GM18505 (cell line): ENCODE measurements at regions not wholly inside any gene's neighbourhood (a gene's known extent, or its start where the extent isn't known, plus 50 kb on each side); places are given as distances from the start of the nearest gene placed in this dataset.
"Not testable (repeated sequence)": the region's sequence is repeated elsewhere in the genome, so short reads cannot be mapped to it uniquely, and the experiment has no call there.

ENCODE experiments used
- ATAC-seq: cut with Tn5 transposase; IDR thresholded peaks from one replicate; pipeline ENCODE4 v1.9.1; 2021; ENCODE audit not compliant: unreplicated experiment
- POLR2A ChIP-seq: IDR thresholded peaks from 4 replicates; pipeline ENCODE4 v1.6.1; 2011; ENCODE audit warnings: borderline replicate concordance; ENCODE audit not compliant: insufficient read depth, insufficient read length; ENCODE audit errors: extremely low read depth

DNA sequence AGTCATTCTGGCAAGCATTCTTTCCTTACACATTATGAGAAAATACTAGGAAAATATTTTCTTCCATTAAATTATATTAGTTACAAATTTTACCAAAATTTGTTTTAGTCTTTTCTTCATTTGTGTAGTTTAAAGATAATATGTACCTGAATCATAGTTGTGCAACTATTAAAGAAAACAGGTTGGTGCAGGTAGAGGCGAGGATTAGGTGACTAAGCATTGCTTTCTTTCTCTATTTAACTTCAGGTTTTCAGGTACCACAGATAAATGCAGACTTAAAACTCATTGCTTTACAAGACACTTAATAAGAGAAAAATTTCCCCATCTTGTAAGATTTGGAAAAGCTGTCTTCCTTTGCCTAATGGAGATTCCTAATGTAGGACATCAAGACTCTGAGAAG lies 1175.5 kb upstream of the ADGRB3 start:
- no peak for TF ChIP-seq POLR2A
- ATAC-seq: no peak

DNA sequence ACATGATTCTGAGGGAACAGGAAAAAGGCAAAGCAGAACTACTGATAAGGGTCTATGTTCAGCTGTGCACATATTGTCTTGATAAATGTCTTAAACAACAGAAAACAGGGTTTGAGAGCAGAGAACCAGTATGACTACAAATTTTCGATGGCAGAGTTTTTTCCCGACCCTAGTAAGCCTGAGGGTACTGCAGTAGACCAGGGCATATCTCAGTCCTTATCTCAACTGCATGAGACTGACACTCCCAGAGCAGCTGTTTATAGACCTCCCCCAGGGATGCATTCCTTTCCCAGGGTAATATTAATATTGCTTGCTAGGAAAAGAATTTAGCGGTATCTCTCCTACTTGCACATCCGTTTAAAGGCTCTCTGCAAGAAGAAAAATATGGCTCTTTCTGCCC lies 1176.8 kb upstream of the ADGRB3 start:
- no peak for TF ChIP-seq POLR2A

DNA sequence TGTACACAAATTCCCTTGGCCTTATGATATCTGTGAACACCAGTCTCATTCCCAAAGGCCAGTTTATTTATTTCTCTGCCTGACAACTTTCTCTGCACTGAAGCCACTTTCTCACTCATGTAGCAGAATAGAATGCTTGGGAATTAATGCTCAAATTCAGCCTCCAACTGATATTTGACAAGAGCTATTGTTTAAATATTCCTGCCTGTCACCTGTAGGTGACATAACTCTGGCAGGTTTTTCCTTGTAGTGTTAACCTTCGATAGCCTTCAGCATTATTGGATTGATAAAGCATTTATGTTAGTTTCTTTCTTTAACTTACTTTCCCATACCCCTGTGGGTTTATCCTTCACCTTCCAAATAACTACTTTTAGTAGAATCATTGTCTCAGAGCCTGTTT lies 1183.2 kb upstream of the ADGRB3 start:
- ATAC-seq: no peak
- no peak for TF ChIP-seq POLR2A

More for the DNA sequence above, 1176.8 kb upstream of the ADGRB3 start:
- ATAC-seq: no peak

DNA sequence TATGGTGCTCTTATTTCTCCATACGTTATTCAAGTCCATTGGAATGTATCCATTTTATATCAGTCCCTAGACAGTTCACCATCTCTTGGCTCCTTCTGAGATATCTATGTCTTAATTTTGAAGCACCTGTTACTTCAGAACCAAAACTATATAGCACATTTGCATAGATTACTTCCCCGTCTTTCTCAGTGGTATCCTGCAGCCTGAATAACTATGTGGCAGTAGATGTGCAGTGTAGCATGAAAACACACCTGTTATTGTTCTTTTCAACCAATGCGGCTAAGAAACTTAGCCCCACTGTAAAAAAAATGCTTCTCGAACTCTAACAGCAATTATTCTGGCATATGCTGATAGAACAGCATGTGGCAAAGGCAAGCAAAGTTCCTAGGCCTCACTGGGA lies 1184.4 kb upstream of the ADGRB3 start:
- no peak for ATAC-seq

DNA sequence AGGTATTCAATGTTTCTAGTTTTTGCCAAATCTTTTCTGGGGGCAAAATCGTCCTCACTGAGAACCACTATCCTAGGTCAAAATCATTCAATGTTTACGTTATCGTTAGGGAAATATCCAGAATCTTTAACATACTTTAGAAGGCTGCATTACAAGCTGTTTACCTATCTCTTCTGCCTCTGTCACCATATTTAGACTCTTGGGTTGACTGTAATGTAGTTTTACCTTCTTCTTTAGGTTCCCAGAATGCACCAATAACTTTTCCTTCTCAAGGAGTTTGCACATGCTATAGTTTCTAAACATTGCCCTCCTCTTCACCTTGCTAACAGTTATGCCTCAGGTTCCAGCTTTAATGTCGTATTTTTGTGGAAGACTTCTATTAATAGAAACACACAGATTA lies 1185.5 kb upstream of the ADGRB3 start:
- ATAC-seq: no peak
- TF ChIP-seq POLR2A: no peak

More for the DNA sequence above, 1184.4 kb upstream of the ADGRB3 start:
- TF ChIP-seq POLR2A: no peak

DNA sequence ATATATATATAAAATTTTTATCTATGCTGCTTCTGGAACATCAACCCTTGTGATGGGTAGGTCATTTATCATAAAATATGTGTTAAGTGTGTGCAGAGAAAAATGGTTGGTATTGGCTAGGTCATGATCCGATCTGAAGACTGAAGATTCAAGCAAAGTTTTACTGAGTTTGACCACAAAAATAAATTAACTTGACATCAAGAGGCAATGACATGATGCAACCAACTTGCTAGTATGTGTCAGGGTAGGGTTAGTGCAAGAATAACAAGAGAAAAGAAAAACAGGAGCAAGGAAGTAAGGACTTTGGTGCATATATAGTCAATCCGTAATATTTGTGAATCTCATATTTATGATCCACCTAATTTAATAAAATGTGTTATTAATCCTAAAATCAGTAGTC lies 1202.0 kb upstream of the ADGRB3 start:
- TF ChIP-seq POLR2A: no peak
- no peak for ATAC-seq

DNA sequence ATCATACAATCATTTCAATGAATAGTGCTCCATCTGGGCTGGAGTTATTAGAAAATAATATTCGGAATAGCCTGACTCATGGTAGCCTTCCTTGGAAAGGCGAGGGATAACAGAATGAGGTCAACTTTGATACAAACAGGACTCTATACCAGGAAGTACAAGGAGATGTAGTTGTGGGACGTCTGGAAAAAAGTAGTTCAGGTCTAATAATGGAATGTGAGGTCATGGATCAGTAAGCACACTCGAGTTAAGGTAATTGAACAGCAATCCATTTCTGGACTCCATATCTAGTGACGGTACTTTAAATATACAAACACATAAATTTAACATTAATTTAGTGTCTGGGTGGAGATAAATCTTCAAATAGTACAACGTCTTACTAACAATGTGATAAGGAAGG lies 1204.0 kb upstream of the ADGRB3 start:
- ATAC-seq: no peak

DNA sequence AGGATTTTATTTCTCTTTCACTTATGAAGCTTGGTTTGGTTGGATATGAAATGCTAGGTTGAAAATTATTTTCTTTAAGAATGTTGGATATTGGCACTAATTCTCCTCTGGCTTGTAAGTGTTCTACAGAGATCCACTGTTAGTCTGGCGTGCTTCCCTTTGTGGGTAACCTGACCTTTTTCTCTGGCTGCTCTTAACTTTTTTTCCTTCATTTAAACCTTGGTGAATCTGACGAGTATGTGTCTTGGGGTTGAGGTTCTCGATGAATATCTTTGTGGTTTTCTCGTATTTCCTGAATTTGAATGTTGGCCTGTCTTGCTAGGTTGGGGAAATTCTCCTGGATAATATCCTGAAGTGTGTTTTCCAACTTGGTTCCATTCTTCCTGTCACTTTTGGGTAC lies 1208.4 kb upstream of the ADGRB3 start:
- not testable (repeated sequence) for ATAC-seq

More for the DNA sequence above, 1204.0 kb upstream of the ADGRB3 start:
- no peak for TF ChIP-seq POLR2A

DNA sequence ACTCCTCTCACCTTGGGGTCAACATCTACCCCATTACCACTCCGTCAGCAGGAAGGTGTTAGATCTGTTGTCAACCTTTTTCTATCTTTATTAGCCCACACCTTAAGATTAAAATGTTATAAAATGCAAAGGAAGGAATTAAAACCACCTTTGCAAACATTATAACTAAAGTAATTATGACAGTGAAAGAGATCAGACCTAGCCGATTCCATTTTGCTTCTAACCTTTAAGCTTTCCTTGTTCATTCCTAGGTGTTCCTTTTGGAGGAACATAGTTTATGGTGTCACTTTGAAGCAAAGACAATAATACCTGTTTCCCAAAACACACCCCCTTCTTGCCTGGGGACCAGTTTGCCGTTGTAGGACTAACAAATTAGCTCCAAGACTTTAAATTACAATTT lies 1223.0 kb upstream of the ADGRB3 start:
- no peak for ATAC-seq
- TF ChIP-seq POLR2A: no peak

DNA sequence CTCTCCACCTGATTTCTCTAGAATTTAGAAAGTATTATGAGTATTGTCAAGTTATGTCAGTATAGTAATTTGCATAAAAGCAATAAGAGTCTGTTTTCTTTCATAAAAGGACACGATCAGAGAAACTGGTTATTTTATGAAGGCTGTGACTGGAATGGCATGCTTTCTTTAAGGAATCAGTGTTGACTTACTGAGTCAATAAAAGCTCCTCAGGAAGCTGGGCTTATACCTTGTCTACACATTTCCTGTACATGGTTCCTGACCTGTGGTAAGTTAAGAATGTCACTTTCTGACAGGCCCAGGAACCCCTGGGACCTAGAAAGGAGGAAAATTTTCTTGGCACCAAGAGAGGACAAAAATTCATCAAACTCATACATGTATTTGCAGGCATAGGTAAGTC lies 1224.0 kb upstream of the ADGRB3 start:
- no peak for ATAC-seq
- no peak for TF ChIP-seq POLR2A

DNA sequence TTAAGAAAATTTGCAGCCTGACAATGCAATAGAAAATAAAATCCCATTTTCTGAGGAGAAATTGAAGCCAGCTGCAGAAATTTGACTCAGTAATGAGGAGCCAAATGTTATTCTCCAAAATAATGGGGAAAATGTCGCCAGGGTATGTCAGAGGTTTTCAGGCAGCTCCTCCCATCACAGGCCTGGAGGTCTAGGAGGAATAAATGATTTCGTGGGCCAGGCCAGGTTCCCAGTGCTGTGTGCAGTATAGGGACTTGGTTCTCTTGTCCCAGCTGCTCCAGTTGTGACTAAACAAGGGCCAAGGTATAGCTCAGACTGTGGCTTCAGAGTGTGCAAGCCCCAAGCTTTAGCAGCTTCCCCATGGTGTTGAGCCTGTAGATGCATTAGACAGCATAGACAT lies 1240.8 kb upstream of the ADGRB3 start:
- TF ChIP-seq POLR2A: no peak
- no peak for ATAC-seq

DNA sequence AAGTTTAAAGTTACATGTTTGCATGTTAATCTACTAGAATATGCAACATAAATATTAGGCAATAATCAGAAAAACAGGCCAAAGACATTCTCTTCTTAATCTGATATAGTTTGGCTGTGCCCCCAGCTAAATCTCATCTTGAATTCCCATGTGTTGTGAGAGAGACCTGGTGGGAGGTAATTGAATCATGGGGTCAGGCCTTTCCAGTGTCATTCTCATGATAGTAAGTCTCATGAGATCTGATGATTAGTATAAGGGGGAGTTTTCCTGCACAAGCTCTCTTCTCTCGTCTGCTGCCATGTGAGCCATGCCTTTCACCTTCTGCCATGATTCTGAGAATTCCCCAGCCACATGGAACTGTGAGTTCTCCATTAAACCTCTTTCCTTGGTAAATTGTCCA lies 1241.7 kb upstream of the ADGRB3 start:
- ATAC-seq: no peak

DNA sequence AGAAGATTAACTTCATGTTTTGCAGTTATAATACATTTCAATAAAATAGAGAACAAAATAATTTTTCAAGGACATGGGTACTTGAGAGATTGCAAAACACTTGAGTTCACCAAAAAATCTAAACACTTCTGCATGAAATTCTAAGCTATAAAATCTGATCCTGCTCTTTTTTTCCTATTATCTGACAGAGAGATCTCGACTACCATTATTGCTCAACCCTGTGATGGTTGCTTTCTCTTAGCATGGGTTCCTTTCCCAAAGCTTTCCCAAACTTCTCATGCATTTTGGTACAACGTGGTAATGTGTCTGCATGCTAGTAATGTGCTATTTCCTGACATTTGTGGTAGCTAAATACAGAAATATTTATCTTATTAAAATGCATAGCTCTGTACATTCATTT lies 1243.1 kb upstream of the ADGRB3 start:
- TF ChIP-seq POLR2A: no peak
- no peak for ATAC-seq

More for the DNA sequence above, 1241.7 kb upstream of the ADGRB3 start:
- no peak for TF ChIP-seq POLR2A

DNA sequence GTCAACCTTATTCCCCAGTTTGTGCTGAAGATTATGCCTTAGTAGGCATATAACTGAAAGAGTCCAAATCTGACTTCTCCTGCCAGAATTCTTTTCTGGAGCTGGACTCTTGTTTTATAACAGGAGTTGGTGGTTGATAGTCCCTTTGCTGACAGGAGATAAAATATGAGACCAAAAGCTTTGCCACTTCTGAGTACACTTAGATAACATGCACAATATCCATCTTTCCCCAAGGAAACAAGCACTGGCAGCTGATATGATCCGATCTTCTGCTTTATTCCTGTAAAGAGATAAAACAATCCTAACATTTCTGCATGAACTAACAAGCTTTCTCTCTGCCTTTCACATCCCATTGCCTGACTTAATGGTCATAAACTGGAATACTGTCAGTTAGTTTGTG lies 1265.4 kb upstream of the ADGRB3 start:
- no peak for ATAC-seq

DNA sequence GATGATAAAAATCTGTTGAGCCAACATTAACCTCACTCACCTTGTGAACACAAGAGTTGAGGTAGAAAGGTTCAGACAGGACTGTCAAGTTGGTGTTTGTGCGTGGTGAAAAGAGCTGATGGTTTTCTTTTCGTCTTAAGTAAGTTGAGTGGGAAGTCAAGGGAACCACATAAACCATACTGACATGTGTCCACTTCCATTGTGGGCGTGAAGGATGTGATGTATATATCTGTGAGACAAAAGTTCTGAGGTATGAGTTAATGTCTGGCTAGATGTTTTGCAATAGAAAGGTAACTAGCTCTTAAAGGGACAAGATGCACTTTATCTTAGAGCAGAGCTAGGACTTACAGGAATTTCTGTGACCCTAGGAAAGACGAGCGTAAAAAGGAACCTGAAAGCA lies 1272.1 kb upstream of the ADGRB3 start:
- ATAC-seq: no peak
- no peak for TF ChIP-seq POLR2A

More for the DNA sequence above, 1265.4 kb upstream of the ADGRB3 start:
- no peak for TF ChIP-seq POLR2A
